ENCODE measurements at regions not wholly inside any gene's neighbourhood (a gene's known extent, or its start where the extent isn't known, plus 50 kb on each side); places are given as distances from the start of the nearest gene placed in this dataset.

DNA sequence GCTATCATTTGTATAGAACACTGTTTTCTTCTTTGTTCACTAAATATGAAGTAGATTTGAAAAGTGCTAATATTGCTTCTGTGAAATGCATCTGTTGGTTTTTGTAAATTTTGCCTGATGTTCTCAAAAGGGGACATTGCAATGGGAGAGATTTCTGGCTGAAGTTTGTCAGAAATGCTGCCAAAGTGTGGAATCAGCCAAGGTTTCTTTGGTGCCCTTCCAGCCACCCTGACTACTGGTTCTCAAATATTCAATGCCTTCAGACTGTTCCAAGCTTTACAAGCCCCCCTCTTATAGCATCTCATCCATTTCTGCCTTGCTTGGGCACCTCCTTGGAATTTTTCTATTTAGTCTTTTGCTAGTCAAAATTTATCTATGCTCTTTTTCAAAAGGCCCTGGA, 60.6 kb upstream of the TMLHE start:
- TF ChIP-seq POLR2A (IDR thresholded peaks at IDR 0.05), result no peak
- TF ChIP-seq, protein P1, sequence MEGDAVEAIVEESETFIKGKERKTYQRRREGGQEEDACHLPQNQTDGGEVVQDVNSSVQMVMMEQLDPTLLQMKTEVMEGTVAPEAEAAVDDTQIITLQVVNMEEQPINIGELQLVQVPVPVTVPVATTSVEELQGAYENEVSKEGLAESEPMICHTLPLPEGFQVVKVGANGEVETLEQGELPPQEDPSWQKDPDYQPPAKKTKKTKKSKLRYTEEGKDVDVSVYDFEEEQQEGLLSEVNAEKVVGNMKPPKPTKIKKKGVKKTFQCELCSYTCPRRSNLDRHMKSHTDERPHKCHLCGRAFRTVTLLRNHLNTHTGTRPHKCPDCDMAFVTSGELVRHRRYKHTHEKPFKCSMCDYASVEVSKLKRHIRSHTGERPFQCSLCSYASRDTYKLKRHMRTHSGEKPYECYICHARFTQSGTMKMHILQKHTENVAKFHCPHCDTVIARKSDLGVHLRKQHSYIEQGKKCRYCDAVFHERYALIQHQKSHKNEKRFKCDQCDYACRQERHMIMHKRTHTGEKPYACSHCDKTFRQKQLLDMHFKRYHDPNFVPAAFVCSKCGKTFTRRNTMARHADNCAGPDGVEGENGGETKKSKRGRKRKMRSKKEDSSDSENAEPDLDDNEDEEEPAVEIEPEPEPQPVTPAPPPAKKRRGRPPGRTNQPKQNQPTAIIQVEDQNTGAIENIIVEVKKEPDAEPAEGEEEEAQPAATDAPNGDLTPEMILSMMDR (IDR thresholded peaks at IDR 0.05), result no peak
